Chondrocyte (in vitro differentiated cells): ENCODE measurements at regions not wholly inside any gene's neighbourhood (a gene's known extent, or its start where the extent isn't known, plus 50 kb on each side); places are given as distances from the start of the nearest gene placed in this dataset.

Source experiments
- DNase-seq: peaks from one replicate; pipeline ENCODE4 v3.0.0; 2021; ENCODE audit warnings: mixed read lengths, low spot score
- H3K27ac Mint-ChIP-seq: one replicate; pipeline ENCODE4 v1.8.0; 2021; ENCODE audit warnings: mild to moderate bottlenecking, moderate library complexity, mixed read lengths; ENCODE audit not compliant: unreplicated experiment
- H3K27me3 Mint-ChIP-seq: 2 replicates; pipeline ENCODE4 v1.8.0; 2021; ENCODE audit warnings: low read depth, mixed read lengths
- H3K36me3 Mint-ChIP-seq: 2 replicates; pipeline ENCODE4 v1.8.0; 2021; ENCODE audit warnings: low read depth, mixed read lengths
- H3K4me1 Mint-ChIP-seq: 2 replicates; pipeline ENCODE4 v1.8.0; 2021; ENCODE audit warnings: low read depth, mild to moderate bottlenecking, mixed read lengths
- H3K4me3 Mint-ChIP-seq: one replicate; pipeline ENCODE4 v1.8.0; 2021; ENCODE audit warnings: mild to moderate bottlenecking, moderate library complexity, mixed read lengths; ENCODE audit not compliant: unreplicated experiment
- H3K9me3 Mint-ChIP-seq: 2 replicates; pipeline ENCODE4 v1.8.0; 2021; ENCODE audit warnings: low read depth, mixed read lengths
- CTCF ChIP-seq: fragments of 200-600 bp; sonication (generic); IDR thresholded peaks from 2 replicates; pipeline ENCODE4 v1.5.0; 2021; ENCODE audit warnings: antibody characterized with exemption, mild to moderate bottlenecking, moderate library complexity

GRCh38 chr15:79601405-79602086 lies 169.4 kb downstream of the MINAR1 start:
- no peak for TF ChIP-seq CTCF
- no peaks in the 10 kb centered on the region for H3K9me3 Mint-ChIP-seq

GRCh38 chr15:79602180-79602579 lies 170.0 kb downstream of the MINAR1 start:
- DNase-seq: no peak
- no peak overlapping the region for H3K4me3 Mint-ChIP-seq
- no peaks in the 10 kb centered on the region for H3K36me3 Mint-ChIP-seq
- H3K27me3 Mint-ChIP-seq: peaks cover 28% of the 10 kb centered on the region
- no peaks in the 10 kb centered on the region for H3K9me3 Mint-ChIP-seq
- no peak overlapping the region for H3K27ac Mint-ChIP-seq
- TF ChIP-seq CTCF: no peak
- H3K4me1 Mint-ChIP-seq: peaks cover 7% of the 10 kb centered on the region

More at GRCh38 chr15:79601405-79602086, 169.4 kb downstream of the MINAR1 start:
- Mint-ChIP-seq H3K4me1 (peaks cover 7% of the 10 kb centered on the region), H3K4me3 (no peak overlapping the region), H3K27me3 (peaks cover 28% of the 10 kb centered on the region), H3K27ac (no peak overlapping the region), H3K36me3 (no peaks in the 10 kb centered on the region)
- DNase-seq: no peak

- TF ChIP-seq CTCF: no peak
- DNase-seq: no peak
- no peak overlapping the region for H3K4me3 Mint-ChIP-seq
Measured at GRCh38 chr15:79602731-79603130, 170.6 kb downstream of the MINAR1 start.

GRCh38 chr15:79606831-79607355 lies 174.8 kb downstream of the MINAR1 start:
- Mint-ChIP-seq H3K4me1 (peaks cover 7% of the 10 kb centered on the region), H3K4me3 (no peak overlapping the region), H3K27me3 (peaks cover 15% of the 10 kb centered on the region), H3K36me3 (no peaks in the 10 kb centered on the region), H3K27ac (no peak overlapping the region), H3K9me3 (no peaks in the 10 kb centered on the region)
- TF ChIP-seq CTCF: no peak
- DNase-seq: no peak

More at GRCh38 chr15:79602731-79603130, 170.6 kb downstream of the MINAR1 start:
- Mint-ChIP-seq H3K4me1 (peaks cover 7% of the 10 kb centered on the region), H3K36me3 (no peaks in the 10 kb centered on the region), H3K27ac (no peak overlapping the region), H3K9me3 (no peaks in the 10 kb centered on the region), H3K27me3 (peaks cover 30% of the 10 kb centered on the region)

GRCh38 chr15:79608066-79608864 lies 176.1 kb downstream of the MINAR1 start:
- Mint-ChIP-seq H3K4me3 (no peak overlapping the region), H3K27me3 (peaks cover 16% of the 10 kb centered on the region), H3K27ac (no peak overlapping the region), H3K9me3 (no peaks in the 10 kb centered on the region), H3K4me1 (no peaks in the 10 kb centered on the region), H3K36me3 (no peaks in the 10 kb centered on the region)
- no peak for TF ChIP-seq CTCF
- no peak for DNase-seq
